ENCODE measurements at regions not wholly inside any gene's neighbourhood (a gene's known extent, or its start where the extent isn't known, plus 50 kb on each side); places are given as distances from the start of the nearest gene placed in this dataset.

DNA sequence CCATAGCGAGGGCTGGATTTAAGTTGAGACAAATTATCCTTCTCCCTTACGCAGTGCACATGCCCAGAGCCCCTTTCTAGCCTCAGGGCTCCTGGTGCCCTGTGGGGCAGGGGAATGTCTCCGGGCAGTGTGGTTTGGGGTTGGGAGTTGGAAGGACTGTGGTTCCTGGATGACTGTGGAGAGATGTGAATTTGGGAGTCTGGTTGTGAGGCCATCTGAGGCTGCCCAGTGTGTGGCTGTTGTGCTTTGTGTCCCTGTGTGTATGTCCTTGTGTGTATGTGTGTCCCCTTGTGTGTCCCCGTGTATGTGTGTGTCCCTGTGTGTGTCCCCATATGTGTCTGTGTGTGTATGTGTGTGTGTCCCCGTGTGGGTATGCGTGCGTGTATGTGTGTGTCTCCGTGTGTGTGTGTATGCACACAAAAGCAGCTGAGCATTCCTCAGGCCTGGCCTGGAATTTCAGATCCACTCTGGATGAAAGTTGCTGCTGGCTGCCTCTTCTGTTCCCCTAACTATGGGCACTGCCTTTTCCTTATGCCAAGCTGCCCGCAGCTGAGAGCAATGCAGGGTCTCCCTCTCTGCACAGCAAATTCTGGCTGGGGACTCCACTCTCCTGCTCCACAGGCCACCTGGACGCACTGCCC is 65.4 kb downstream of the UBIAD1 start:
- FAIRE-seq (peak; percentile 72), DNase-seq (ENCODE audit: insufficient read length, low spot score) (no peak)

DNA sequence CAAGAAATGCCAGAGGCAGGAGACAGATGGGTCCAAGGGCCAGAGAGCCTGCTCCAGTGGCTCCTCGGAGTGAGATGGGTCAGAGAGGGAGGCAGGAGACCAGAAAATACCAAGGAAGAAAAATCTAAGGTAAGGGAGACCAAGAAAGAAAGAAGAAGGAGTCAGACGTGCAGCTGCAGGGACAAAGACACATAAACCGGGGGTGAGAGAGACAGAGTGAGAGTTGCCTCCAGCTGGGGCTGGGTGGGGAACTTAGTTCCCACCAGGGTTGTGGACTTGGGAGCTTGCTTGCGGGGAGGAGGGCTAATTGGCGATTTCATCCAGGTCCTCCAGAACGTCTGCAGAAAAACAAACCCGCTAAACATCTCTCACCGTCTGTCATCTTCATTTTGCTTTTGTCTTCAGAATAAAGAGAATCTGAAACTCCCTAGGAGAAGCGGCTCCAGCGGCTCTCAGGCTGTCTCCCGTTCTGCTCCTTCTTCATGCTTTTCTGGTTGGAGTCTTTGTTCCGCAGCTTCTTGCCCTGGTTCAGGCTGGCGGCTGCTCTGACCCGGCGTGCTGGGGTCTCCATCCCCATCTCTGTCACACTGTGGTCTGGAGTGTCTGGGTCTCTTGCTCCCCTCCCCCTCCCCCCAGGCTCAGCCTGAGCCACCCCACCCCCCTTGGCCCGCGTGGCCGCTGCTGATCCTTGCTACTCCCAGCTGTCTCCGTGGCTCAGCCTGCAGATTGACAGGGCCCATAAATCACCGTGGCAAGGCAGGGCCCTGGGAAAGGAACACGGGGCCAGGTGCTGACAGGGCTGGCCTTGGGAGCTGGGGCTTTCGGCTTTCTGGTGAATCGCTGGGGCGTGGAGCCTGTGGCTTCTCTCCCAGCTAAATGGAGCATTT is 66.6 kb downstream of the UBIAD1 start:
- FAIRE-seq: no peak
- no peak for DNase-seq (ENCODE audit: insufficient read length, low spot score)

DNA sequence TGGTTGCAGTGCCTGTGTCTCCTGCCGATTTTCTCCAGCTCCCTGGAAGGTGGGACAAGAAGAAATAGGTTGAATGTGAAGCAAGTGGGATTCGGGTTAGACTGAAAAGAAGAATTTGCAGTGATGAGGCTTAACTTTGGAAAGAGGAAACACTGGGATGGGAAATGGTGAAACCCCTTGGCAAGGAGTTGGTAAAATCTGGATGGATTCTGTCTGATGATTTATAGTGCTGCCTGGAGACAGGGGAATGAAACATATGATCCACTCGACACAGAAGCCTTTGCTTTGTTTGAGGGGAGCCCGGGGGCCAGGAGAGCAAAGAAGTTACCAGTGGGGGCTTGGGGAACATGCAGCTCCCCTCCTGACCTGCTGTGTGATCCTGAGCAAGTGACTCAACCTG is 67.2 kb downstream of the UBIAD1 start:
- no peak for FAIRE-seq

DNA sequence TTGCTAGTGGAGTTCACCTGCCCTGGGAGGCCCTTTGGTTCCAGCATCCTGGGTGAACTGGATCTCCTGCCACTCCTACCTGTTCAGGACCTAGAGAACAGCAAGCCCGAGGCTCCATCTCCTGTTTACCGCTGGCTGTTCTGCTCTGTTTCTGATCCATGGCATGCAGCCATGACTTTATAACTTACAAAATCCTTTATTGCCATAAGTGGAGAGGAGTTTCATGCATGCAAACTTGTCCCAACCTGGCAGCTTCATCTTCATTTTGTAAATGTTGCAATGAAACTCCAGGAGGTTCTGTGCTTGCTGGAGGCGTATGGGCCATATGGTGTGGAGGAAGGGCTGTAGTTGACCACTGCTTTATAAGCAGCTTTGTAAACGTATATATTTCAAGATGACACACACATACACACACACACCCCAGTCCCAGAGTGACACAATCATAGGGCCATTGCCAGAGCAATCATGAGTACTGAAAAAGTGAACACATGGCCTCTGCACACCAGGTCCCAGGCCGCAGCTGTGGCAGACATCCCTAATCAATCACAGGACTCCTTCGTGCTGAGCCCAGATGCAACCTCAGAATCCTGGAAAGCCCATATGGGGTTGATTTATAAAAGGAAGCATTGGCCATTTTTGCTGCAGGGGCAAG is 69.0 kb downstream of the UBIAD1 start:
- FAIRE-seq: no peak
- DNase-seq (ENCODE audit: insufficient read length, low spot score): no peak

More for the DNA sequence above, 67.2 kb downstream of the UBIAD1 start:
- DNase-seq (ENCODE audit: insufficient read length, low spot score): no peak

DNA sequence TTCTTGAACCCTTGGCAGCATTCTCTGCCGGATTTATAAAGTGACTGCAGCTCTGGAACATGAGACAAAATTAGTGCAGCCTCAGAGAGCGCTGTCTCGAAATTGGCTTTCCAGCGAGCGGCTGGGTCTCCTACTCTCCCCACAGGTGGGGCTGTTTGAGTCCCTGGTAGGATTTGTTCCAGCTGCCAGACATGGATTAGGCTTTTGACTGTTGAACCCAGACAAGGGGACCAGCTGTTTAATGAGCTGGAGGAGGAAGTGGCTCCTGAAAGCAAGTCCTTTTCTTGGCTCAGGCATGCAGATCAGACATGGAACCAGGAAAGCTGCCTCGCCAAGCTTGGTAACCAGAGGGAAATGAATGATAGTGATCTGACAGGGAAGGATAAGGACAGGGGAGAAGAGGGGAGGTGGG is 69.6 kb downstream of the UBIAD1 start:
- DNase-seq (ENCODE audit: insufficient read length, low spot score) (no peak), FAIRE-seq (no peak)

DNA sequence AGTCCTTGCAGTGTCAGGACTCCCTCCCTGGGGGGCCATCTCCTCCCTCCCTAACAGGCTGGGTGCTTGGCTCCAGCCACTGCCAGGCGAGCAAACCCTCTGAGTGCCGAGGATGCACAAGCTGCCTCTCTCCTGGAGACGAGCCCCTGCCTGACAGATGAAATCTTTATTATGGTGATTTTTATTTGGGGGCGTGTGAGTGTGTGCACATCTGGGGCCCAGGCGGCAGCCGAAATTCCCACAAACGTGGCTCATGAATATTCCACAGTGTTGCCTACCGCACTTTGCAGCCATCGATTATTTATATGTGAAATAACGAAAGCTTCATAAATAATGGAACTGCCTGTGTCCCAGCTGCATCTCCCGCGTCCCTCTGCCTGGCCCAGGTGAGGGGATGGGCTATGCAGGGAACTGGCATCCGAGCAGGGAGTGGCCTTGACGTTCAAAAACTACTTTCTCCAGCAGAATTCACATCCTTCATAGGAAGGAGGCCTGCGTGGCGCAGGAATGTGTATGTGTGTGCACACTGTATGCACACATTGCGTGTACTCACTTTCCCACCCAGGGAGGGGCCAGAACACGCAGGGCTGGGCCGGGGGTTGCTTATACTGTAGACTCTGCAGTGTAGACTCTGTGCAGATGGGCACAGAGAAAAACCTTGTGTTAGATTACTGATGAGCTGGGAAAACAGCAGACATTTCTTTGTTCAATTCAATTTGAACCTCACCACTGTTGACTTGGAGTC is 73.1 kb downstream of the UBIAD1 start:
- DNase-seq (ENCODE audit: insufficient read length, low spot score): no peak
- FAIRE-seq: no peak

DNA sequence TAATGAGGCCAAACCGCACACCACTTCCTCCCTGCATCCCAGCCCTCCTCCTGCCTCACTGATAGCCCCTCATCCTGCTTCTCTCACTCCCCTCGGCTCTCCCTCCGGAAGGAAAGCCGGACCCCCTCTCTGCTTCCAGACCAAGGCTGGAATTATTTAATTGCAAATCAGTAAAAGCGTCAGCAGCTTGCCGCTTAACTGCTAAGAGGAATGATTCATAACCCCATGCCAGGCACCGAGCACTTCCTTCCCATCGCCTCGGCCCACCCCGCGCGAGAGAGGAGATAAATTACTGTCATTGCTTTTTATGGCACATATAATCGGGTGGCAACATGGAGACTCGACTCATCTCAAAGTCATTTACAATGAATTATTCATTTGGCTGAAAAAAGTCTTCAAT is 77.3 kb downstream of the UBIAD1 start:
- DNase-seq (ENCODE audit: insufficient read length, low spot score) (no peak), FAIRE-seq (no peak)

DNA sequence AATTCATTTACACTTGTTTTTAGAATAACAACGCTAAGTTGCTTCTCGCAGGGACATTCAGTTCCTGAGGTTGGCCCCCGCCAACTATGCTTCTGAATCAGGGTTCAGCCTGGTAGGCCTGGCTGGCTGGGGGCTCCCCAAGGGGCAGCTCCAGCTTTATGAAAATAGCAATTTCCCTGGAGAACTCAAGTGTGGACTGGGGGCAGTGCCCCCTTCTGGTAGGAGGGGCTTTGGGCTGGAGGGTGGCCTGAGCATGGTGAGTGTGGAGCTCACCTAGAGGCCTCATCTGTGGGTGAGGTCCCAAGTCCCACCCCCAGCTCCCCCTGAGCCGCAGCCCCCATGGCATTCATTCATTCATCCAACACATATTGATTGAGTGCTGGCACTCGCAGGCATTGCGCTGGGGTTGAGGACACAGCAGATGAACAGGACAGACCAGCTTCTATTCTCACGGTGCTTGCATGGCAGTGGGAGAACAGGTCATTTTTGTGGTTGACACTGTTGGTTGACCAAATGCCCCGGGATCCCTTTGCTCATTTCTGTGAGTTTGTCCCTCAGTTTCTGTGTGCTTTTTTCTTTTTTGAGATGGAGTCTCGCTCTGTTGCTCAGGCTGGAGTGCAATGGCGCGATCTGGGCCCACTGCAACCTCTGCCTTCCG is 79.2 kb downstream of the UBIAD1 start:
- FAIRE-seq (no peak), DNase-seq (ENCODE audit: insufficient read length, low spot score) (no peak)

DNA sequence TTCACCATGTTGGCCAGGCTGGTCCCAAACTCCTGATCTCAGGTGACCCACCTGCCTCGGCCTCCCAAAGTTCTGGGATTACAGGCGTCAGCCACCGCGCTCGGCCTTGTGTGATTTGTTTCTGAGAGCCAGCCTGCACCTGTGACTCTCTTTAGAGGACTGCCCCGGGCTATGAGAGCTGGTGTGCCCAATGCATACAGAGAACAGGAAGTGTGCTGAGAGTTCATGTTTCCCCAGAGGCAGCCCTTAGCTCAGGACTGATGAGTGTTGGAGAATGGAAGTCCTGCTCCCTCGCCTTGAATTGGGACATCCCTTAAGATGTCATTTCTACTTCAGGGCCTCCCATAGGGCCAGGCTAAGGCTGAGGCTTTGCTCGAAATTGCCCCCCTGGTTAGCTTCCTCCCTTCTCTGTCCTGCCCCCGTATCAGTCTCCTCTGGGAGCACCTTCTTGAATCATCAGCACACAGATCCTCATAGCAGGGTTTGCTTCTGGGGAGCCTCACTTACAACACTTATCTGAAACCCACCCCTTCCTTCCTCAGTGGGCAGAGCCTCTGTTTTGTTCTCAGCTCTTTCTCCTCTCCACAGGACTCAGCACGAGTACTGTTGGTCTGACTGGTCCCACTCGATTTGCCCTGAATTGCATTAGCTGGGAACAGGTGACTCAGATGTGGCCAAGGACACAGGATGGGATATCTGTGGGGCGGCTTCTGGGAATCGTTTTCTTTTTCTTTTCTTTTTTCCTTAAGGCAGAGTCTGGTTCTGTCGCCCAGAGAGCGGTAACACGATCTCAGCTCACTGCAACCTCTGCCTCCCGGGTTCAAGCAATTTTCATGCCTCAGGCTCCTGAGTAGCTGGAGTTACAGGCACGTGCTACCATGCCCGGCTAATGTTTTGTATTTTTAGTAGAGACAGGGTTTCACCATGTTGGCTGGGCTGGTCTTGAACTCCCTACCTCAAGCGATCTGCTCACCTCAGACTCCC is 80.1 kb downstream of the UBIAD1 start:
- FAIRE-seq (no peak), DNase-seq (ENCODE audit: insufficient read length, low spot score) (no peak)

DNA sequence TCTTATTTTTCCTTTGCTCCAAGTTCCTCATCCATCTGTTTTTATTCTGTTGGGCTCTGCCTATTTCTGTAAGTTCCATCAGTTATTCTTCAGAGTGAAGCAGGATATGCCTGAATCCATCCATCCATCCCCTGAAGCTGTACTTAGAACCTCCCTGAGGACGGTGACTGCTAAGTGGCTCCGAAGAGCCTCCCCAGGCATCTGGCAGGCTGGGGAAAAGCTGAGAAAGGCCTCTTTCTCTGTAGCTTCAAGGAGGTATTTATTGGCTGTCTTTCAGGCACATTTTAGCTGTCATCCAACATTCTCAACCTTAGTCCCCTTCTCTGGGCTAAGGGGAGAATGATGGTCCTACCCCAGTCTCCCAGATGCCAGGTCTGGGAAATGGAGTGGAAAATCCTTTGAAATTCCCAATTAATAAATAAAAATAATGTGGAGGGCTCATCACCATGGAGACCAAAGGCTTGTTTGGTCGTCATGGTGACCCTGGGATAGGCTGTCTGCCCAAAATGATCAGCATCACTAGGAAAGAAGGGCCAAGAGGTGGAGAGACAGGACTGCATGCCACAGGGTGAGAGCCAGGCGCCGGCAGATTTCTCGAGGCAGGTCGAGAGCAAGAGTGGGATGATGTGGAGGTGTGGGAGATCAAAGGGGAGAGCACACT is 82.0 kb downstream of the UBIAD1 start:
- FAIRE-seq: no peak
- DNase-seq (ENCODE audit: insufficient read length, low spot score): no peak

DNA sequence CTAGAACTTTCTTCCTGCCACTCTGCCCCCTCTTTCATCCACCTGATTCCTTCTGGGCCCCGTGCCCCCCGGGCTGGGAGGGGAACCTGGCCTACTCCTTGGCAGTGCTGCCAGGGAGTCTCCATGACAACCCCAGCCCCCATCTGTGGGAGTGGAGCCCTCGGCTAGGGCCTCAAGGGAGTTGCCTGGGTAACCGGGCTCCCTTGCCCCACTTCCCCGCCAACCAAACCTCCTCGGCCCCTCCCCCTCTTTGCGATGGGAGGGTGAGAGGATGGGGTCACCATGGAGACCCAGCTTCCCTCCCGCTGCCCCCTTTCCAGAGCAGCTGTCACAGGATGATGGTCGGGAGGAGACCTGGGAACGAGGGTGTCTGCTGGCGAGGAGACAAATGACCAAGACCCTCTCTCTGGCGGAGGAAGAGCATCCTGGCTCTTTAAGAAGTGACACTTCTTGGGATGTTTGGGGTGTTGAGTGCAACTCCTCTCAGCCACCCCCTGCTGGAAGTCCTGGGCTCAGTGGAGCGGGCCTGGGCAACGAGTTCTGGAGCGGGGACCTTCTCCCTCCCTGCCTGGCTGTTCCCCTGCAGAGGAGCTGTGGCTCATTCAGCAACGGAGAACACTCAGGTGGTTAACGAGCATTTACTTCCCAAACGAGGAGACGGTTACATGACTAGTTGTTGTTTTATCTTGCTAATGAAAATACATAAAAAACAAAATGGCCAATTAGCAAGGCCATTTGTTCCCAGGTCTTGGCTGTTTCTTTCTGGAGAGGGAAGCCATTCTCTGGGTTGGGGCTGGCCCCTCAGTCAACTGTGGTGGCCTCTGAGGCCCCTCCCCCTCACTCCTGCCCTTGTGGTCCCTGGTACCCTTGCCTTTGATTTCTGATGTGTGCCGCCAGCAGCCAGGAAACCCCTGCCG is 82.8 kb downstream of the UBIAD1 start:
- no peak for FAIRE-seq
- no peak for DNase-seq (ENCODE audit: insufficient read length, low spot score)

DNA sequence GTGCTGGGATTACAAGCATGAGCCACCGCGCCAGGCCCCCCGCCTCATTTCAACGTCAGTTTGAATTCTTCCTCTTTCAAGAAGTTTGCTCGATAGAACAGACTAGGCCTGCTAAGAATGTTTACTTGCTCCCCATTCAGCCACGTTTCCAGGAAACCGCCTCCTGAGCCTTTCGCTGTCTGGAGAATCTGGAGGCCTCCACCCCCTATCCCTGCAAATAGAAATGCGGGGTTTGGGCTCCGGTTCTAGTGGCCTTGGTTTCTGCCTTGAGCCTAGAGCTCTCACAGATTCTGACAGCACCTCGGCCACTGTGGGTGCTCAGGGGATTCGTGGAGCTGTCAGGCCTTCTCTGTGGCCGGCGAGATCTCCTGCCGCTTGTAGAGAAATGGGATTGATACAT is 84.3 kb downstream of the UBIAD1 start:
- DNase-seq (ENCODE audit: insufficient read length, low spot score): no peak

DNA sequence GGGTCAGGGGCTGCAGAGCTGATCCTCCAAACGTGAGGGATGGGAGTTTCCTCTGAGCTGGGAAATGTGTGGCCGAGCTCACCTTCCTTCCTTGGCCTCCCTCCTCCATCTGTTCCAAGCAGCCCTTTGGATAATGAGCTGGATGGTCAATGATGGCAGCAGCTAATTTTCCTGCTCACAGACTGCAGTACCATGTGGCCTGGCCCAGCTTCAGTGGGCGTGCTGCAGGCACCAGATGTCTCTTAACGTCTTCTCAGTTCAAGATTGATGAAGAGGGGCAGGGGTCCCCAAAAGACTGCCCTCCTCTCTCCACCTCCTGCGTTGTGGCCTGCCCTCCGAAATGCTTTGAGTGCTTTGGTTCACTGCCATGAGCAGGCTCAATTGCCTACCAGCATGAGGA is 86.0 kb downstream of the UBIAD1 start:
- no peak for FAIRE-seq
- no peak for DNase-seq (ENCODE audit: insufficient read length, low spot score)

More for the DNA sequence above, 84.3 kb downstream of the UBIAD1 start:
- no peak for FAIRE-seq

DNA sequence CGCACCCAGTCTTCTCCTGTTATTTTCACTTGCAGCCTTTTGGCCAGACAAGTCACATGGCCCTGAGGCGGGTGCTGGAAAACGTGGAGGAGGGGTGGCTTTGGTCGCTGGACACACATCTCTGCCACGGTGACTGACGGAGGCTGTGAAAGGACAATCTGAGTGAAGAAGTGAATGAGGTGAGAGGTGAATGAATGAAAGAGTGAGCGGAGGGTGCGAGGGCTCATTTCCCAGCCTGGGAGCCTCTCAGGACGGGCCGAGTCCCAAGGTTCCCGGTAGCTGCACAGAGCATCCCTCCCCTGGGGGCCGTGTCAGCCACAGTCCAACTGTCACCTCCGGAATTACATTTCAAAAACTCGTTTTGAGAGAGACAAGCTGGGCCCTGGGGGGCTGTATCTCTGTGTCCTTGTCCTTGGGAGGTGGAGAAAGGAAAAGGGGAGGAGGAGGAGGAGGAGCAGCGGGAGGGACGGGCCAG is 89.6 kb downstream of the UBIAD1 start:
- no peak for DNase-seq (ENCODE audit: insufficient read length, low spot score)
- FAIRE-seq: no peak

DNA sequence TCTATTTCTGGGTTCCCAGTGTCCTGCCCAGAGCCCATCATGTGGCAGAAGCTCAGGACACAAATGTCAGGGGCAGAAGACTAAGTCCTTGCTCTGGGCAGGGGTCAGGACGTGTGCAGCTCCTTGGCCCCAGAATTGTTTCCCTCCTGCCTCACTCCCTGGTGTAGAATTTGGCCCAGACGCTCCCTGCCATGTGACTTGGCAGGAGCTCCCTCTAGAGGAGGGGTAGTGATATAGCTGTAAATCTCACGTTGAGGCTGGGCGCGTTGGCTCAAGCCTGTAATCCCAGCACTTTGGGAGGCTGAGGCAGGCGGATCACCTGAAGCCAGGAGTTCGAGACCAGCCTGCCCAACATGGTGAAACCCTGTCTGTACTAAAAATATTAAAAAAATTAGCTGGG is 91.2 kb downstream of the UBIAD1 start:
- no peak for FAIRE-seq
- DNase-seq (ENCODE audit: insufficient read length, low spot score): no peak

DNA sequence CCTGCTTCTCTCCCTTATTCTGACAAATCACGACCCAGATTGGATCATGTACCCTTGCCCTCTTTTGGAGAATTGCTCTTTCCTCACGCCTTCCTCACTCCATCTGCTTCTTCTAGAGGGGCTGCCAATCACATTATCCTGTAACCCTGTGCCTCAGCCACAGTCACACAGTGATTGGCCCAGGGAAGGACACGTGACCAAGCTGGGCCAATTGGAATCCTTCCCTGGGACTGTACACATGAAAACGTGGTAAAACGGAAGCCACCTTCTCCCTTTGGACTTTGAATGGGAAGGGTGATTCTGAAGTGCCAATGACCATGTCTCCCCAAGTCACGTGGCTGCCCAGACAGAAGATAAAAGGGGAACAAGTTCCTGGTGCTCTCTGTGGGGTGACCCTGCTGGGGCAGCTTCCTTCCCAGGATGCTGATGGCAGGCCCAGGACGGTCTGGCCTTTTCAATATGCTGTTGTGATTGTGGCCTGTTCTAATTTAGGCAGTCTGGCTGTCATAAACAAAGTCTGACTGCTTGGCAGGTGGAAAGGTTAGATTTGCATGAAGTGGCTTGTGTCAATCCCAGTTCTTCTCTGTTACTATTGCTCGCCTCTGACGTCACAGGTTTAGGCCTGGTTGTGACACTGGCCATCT is 92.9 kb downstream of the UBIAD1 start:
- no peak for DNase-seq (ENCODE audit: insufficient read length, low spot score)
- FAIRE-seq: no peak
